NCI-H2107 treated with DMSO at 0.1 percent for 48 hours (cell line): ENCODE measurements at regions not wholly inside any gene's neighbourhood (a gene's known extent, or its start where the extent isn't known, plus 50 kb on each side); places are given as distances from the start of the nearest gene placed in this dataset.

Experiments used
- DNase-seq: peaks from one replicate; lab custom pipeline; 2025; ENCODE audit not compliant: unreplicated experiment; lab: John Stamatoyannopoulos, UW

- DNase-seq, result no peak
Measured at GRCh38 chr13:103255587-103256301, 189.5 kb upstream of the SLC10A2 start.

GRCh38 chr13:103250071-103250470, 183.9 kb upstream of the SLC10A2 start:
- no peak for DNase-seq

- DNase-seq, result no peak
Measured at GRCh38 chr13:103246581-103247200, 180.5 kb upstream of the SLC10A2 start.

GRCh38 chr13:103243495-103243894, 177.3 kb upstream of the SLC10A2 start:
- DNase-seq, result no peak

GRCh38 chr13:103238441-103238840, 172.2 kb upstream of the SLC10A2 start:
- no peak for DNase-seq

- DNase-seq, result no peak
Measured at GRCh38 chr13:103236213-103236612, 170.0 kb upstream of the SLC10A2 start.

GRCh38 chr13:103229674-103230073, 163.5 kb upstream of the SLC10A2 start:
- DNase-seq, result no peak

- no peak for DNase-seq
Measured at GRCh38 chr13:103224804-103225203, 158.6 kb upstream of the SLC10A2 start.

- DNase-seq, result no peak
Measured at GRCh38 chr13:103222683-103223082, 156.5 kb upstream of the SLC10A2 start.

GRCh38 chr13:103218253-103218652, 152.0 kb upstream of the SLC10A2 start:
- no peak for DNase-seq

GRCh38 chr13:103213152-103213551, 146.9 kb upstream of the SLC10A2 start:
- DNase-seq, result no peak

- DNase-seq, result no peak
Measured at GRCh38 chr13:103210348-103210747, 144.1 kb upstream of the SLC10A2 start.

GRCh38 chr13:103203735-103204330, 137.6 kb upstream of the SLC10A2 start:
- no peak for DNase-seq

- no peak for DNase-seq
Measured at GRCh38 chr13:103200118-103200885, 134.1 kb upstream of the SLC10A2 start.

- DNase-seq, result no peak
Measured at GRCh38 chr13:103199380-103200088, 133.3 kb upstream of the SLC10A2 start.

- no peak for DNase-seq
Measured at GRCh38 chr13:103196356-103196755, 130.1 kb upstream of the SLC10A2 start.

GRCh38 chr13:103195762-103196161, 129.5 kb upstream of the SLC10A2 start:
- no peak for DNase-seq

GRCh38 chr13:103194871-103195270, 128.7 kb upstream of the SLC10A2 start:
- no peak for DNase-seq

GRCh38 chr13:103192511-103193135, 126.4 kb upstream of the SLC10A2 start:
- DNase-seq, result no peak

- no peak for DNase-seq
Measured at GRCh38 chr13:103190841-103191240, 124.6 kb upstream of the SLC10A2 start.
